Left lung (tissue), 4 donors: ENCODE measurements at regions not wholly inside any gene's neighbourhood (a gene's known extent, or its start where the extent isn't known, plus 50 kb on each side); places are given as distances from the start of the nearest gene placed in this dataset.

Source experiments
- ATAC-seq: fragments of 200-7000 bp; cut with Tn5 transposase; one replicate; pipeline ENCODE4 v1.9.1; 2020; ENCODE audit warnings: moderate library complexity
- DNase-seq, 4 donors: peaks; one replicate each; pipeline ENCODE4 v3.0.0-alpha.2; 2013 to 2020
- H3K27ac ChIP-seq, 2 donors: fragments of 200-600 bp; sonication (generic) in 1 of 2; one replicate each; pipeline versions ENCODE4 v1.5.0 to v1.8.0; 2020 to 2021
- H3K27me3 ChIP-seq, 2 donors: fragments of 200-600 bp; sonication (generic) in 1 of 2; one replicate each; pipeline versions ENCODE4 v1.5.0 to v1.8.0; 2020 to 2021
- H3K36me3 ChIP-seq, 2 donors: fragments of 200-600 bp; sonication (generic) in 1 of 2; one replicate each; pipeline versions ENCODE4 v1.5.0 to v1.8.0; 2020 to 2021
- H3K4me1 ChIP-seq, 2 donors: fragments of 200-600 bp; one replicate each; pipeline ENCODE4 v1.8.0; 2021
- H3K4me3 ChIP-seq, 2 donors: fragments of 200-600 bp; sonication (generic) in 1 of 2; one replicate each; pipeline versions ENCODE4 v1.5.0 to v1.8.0; 2020 to 2021; ENCODE audit warnings: mild to moderate bottlenecking in 1 of 2
- H3K9me3 ChIP-seq, 2 donors: fragments of 200-600 bp; sonication (generic) in 1 of 2; one replicate each; pipeline versions ENCODE4 v1.5.0 to v1.8.0; 2020 to 2021
- intact Hi-C, 2 donors: fragments of 100-400 bp; cut with DNase I; formaldehyde crosslinking; loops; one replicate each; pipeline versions ENCODE4 v1.11.2 to v1.14.2; 2022
- TF ChIP-seq, protein P1 (sequence below), 2 donors: fragments of 200-600 bp; sonication (generic) in 1 of 2; IDR thresholded peaks; one replicate each; pipeline versions ENCODE4 v1.5.0 to v1.8.0; 2021; ENCODE audit warnings: antibody characterized with exemption in 2 of 2
- donor health status: DM: no; HTN: yes; CAD: no.
- donor health status: DM: no; HTN: no; CAD: no.

DNA sequence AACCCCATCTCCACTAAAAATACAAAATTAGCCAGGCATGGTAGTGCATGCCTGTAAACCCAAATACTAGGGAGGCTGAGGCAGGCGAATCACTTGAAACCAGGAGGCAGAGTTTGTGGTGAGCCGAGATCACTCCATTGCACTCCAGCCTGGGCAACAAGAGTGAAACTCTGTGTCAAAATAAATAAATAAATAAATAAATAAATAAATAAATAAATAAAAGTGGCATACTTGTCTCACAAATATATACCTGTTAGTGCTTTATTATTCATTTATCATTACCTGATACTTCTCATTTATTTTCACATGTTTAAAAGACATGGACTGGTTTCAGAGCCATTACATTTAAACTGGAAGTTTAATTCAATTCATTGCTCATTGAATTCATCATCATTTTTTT is 491.4 kb upstream of the CDH7 start:
- DNase-seq: no peak
- Histone ChIP-seq H3K9me3 (no peaks in the 10 kb centered on the region), H3K27ac (no peak overlapping the region)

DNA sequence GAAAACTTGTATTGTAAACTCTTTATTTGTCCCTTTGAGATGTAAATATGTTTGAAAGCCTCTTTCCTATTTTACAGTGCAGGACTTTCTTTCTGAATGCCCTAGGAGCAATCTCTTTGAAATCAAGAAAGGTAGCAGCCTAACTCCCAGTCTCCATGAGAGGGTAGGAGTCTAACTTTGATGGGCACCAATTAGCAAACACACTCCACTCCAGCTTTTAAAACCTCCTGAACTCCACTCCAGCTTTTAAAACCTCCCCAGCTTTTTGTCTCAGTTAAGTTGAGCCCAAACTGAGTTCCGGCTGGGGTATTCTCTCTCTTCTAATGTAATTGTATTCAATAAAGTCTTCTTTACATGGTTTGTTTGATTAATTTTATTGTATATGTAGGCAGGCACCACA is 493.7 kb upstream of the CDH7 start:
- Histone ChIP-seq H3K27me3 (no peaks in the 10 kb centered on the region), H3K9me3 (peaks cover 0 to 2% of the 10 kb centered on the region in 2 donors), H3K4me3 (no peak overlapping the region), H3K4me1 (no peaks in the 10 kb centered on the region), H3K27ac (no peak overlapping the region), H3K36me3 (no peaks in the 10 kb centered on the region)
- TF ChIP-seq, protein P1, sequence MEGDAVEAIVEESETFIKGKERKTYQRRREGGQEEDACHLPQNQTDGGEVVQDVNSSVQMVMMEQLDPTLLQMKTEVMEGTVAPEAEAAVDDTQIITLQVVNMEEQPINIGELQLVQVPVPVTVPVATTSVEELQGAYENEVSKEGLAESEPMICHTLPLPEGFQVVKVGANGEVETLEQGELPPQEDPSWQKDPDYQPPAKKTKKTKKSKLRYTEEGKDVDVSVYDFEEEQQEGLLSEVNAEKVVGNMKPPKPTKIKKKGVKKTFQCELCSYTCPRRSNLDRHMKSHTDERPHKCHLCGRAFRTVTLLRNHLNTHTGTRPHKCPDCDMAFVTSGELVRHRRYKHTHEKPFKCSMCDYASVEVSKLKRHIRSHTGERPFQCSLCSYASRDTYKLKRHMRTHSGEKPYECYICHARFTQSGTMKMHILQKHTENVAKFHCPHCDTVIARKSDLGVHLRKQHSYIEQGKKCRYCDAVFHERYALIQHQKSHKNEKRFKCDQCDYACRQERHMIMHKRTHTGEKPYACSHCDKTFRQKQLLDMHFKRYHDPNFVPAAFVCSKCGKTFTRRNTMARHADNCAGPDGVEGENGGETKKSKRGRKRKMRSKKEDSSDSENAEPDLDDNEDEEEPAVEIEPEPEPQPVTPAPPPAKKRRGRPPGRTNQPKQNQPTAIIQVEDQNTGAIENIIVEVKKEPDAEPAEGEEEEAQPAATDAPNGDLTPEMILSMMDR (IDR thresholded peaks at IDR 0.05): no peak
- intact Hi-C loops: no loop called here
- no peak for ATAC-seq
- no peak for DNase-seq

More for the DNA sequence above, 491.4 kb upstream of the CDH7 start:
- Histone ChIP-seq H3K4me3 (no peak overlapping the region), H3K36me3 (no peaks in the 10 kb centered on the region), H3K4me1 (no peaks in the 10 kb centered on the region), H3K27me3 (no peaks in the 10 kb centered on the region)
- intact Hi-C loops: no loop called here
- no peak for ATAC-seq
- TF ChIP-seq, protein P1 (IDR thresholded peaks at IDR 0.05): no peak

DNA sequence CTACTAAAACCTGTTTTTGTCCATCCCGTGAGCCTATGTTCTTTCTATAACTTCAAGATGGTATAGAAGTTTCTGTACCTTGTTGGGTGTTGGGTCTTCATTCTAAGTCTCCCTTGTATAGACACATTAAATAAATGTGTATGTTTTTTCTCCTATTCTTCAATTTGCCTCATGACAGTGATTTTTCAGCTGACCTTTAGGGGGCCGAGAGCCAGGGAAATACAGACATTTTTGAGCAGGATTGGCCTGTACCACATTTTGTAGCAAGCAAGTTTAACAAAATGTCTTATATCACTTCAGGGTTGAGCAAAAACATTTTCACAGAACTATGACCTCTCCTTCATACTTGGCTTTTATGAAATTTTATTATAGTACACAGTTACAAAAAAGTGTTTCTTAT is 495.4 kb upstream of the CDH7 start:
- H3K4me3 ChIP-seq: no peak overlapping the region
- no peak for DNase-seq
- H3K4me1 ChIP-seq: no peaks in the 10 kb centered on the region
- peaks cover 0 to 2% of the 10 kb centered on the region in 2 donors for H3K9me3 ChIP-seq
- H3K36me3 ChIP-seq: no peaks in the 10 kb centered on the region
- TF ChIP-seq, protein P1 (IDR thresholded peaks at IDR 0.05): no peak
- ATAC-seq: no peak
- no peak overlapping the region for H3K27ac ChIP-seq
- intact Hi-C loops: no loop called here
- no peaks in the 10 kb centered on the region for H3K27me3 ChIP-seq

DNA sequence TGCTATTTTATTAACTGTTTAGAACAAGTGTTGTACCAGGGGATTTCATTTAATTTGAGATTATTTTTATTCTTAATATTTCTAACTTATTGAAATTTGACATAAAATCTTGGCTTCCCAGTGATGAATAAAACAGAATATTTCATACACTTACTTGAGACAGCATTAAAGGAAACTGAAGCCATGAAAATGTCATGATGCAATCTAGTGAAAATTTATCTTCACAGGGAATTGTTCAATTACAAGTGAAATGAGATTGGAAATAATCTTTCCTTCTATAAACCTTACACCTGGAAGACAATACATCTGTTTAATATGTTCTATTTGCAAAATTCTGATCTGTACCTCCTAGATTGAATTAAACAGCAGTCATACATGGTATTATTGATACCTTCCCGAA is 511.0 kb upstream of the CDH7 start:
- no peak for ATAC-seq

DNA sequence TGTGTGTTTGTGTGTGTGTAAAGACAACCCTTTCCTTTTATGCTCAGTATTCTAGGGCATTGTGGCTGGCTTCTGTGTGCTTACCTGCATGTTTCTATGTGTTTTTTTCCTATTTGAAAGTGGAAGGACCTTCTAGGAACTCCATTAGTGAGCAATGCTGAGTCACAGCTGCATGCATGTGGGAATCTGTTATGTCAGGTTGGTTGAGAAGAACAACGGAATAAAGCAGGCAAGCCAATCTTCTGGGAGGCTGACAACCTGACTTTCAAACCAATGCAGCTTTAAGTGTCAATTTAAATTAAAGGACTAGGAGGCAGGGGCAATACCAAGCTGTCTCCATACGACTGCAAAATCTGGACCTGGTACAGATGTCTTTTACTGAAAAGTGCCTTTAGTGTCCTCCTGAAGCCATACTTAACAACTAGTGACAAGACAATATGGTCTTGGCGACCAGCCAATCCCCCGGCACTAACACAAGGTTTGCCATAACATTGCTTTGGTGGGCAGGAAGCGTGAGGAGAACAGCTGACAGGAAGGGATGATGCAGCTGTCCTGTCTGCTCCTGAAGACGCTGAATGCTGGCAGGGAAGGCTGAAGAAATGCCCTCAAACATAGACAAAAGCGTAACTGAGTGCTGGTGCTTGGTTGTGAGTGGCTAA is 514.7 kb upstream of the CDH7 start:
- intact Hi-C loops: no loop called here
- no peak overlapping the region for H3K4me3 ChIP-seq
- H3K27me3 ChIP-seq: no peaks in the 10 kb centered on the region
- H3K4me1 ChIP-seq: no peaks in the 10 kb centered on the region
- DNase-seq (peak in 2 of 4 donors; percentile 3 to 19), ATAC-seq (no peak)
- H3K36me3 ChIP-seq: no peaks in the 10 kb centered on the region
- TF ChIP-seq, protein P1 (IDR thresholded peaks at IDR 0.05): no peak
- peaks cover 0 to 2% of the 10 kb centered on the region in 2 donors for H3K9me3 ChIP-seq
- H3K27ac ChIP-seq: peak overlapping the region in 1 of 2 donors; percentile 13

More for the DNA sequence above, 511.0 kb upstream of the CDH7 start:
- no peak for DNase-seq
- Histone ChIP-seq H3K4me1 (no peaks in the 10 kb centered on the region), H3K4me3 (no peak overlapping the region), H3K36me3 (no peaks in the 10 kb centered on the region), H3K9me3 (no peaks in the 10 kb centered on the region), H3K27me3 (no peaks in the 10 kb centered on the region), H3K27ac (no peak overlapping the region)
- TF ChIP-seq, protein P1 (IDR thresholded peaks at IDR 0.05): no peak
- intact Hi-C loops: no loop called here
